HEK293 (cell line): ENCODE measurements at regions not wholly inside any gene's neighbourhood (a gene's known extent, or its start where the extent isn't known, plus 50 kb on each side); places are given as distances from the start of the nearest gene placed in this dataset.

Source experiments
- CTCF ChIA-PET: fragments of 350-600 bp; formaldehyde crosslinking; extraction: SDS; loops from one replicate; lab custom pipeline; 2021; ENCODE audit warnings: antibody characterized with exemption; lab: Yijun Ruan, JAX
- POLR2A ChIA-PET: fragments of 300-600 bp; formaldehyde crosslinking; extraction: SDS; loops from one replicate; lab custom pipeline; 2020; ENCODE audit warnings: antibody characterized with exemption, inconsistent platforms; lab: Yijun Ruan, JAX
- H3K27ac ChIP-seq: fragments of 200-500 bp; sonication (Bioruptor generic); 2 replicates; pipeline ENCODE4 v1.5.1; 2014; ENCODE audit warnings: low read depth, low read length, control low read depth, inconsistent platforms; ENCODE audit errors: extremely low read depth
- H3K36me3 ChIP-seq, 2 experiments: fragments of 200-500 bp in 1 of 2; sonication (Bioruptor generic) in 1 of 2; 1 replicate in 1 of 2; 2 replicates in 1 of 2; pipeline ENCODE4 v1.5.1; 2014 to 2017; ENCODE audit warnings: inconsistent platforms in 2 of 2, low read length in 2 of 2; ENCODE audit not compliant: control insufficient read depth in 2 of 2, insufficient read depth in 1 of 2
- H3K4me1 ChIP-seq: fragments of 200-500 bp; sonication (Bioruptor generic); 2 replicates; pipeline ENCODE4 v1.5.1; 2014; ENCODE audit warnings: mild to moderate bottlenecking, low read length, inconsistent platforms; ENCODE audit not compliant: control insufficient read depth, insufficient read depth
- H3K4me3 ChIP-seq: 2 replicates; pipeline ENCODE4 v1.5.1; 2011; ENCODE audit warnings: low read depth, mild to moderate bottlenecking, control low read depth, low read length, moderate library complexity
- H3K9me3 ChIP-seq: fragments of 200-500 bp; sonication (Bioruptor generic); 2 replicates; pipeline ENCODE4 v1.5.1; 2014; ENCODE audit warnings: low read depth, low read length, inconsistent platforms; ENCODE audit not compliant: control insufficient read depth, insufficient read depth
- BCL11B ChIP-seq: fragments of 450-650 bp; formaldehyde crosslinking; IDR thresholded peaks from 2 replicates; pipeline ENCODE4 v1.5.1; 2016; ENCODE audit warnings: low read depth, missing biosample characterization, missing genetic modification characterization
- GLI2 ChIP-seq: fragments of 450-650 bp; formaldehyde crosslinking; IDR thresholded peaks from 2 replicates; pipeline ENCODE4; 2017; ENCODE audit warnings: missing biosample characterization, missing genetic modification characterization, low read depth, borderline replicate concordance
- KLF7 ChIP-seq: fragments of 450-650 bp; formaldehyde crosslinking; IDR thresholded peaks from 2 replicates; pipeline ENCODE4 v1.5.1; 2016; ENCODE audit warnings: missing biosample characterization, missing genetic modification characterization, borderline replicate concordance
- KLF9 ChIP-seq: fragments of 450-650 bp; formaldehyde crosslinking; IDR thresholded peaks from 2 replicates; pipeline ENCODE4 v1.5.1; 2016; ENCODE audit warnings: missing biosample characterization, missing genetic modification characterization, low read depth
- PBX3 ChIP-seq: sonication (generic); formaldehyde crosslinking; IDR thresholded peaks from 2 replicates; pipeline ENCODE4 v1.8.1; 2022; ENCODE audit warnings: mild to moderate bottlenecking, moderate library complexity, missing genetic modification reagents
- REPIN1 ChIP-seq: fragments of 450-650 bp; formaldehyde crosslinking; IDR thresholded peaks from 2 replicates; pipeline ENCODE4 v1.5.1; 2017; ENCODE audit warnings: missing biosample characterization, missing genetic modification characterization, low read depth
- ZBTB7A ChIP-seq: fragments of 450-650 bp; formaldehyde crosslinking; IDR thresholded peaks from 2 replicates; pipeline ENCODE4 v1.5.1; 2016; ENCODE audit warnings: low read depth, missing biosample characterization, missing genetic modification characterization
- ZEB2 ChIP-seq: fragments of 450-650 bp; formaldehyde crosslinking; IDR thresholded peaks from 2 replicates; pipeline ENCODE4 v1.5.1; 2016; ENCODE audit warnings: missing biosample characterization, missing genetic modification characterization
- ZIC2 ChIP-seq: fragments of 450-650 bp; formaldehyde crosslinking; IDR thresholded peaks from 2 replicates; pipeline ENCODE4 v1.5.1; 2016; ENCODE audit warnings: missing biosample characterization, missing genetic modification characterization
- ZNF114 ChIP-seq: fragments of 450-650 bp; formaldehyde crosslinking; IDR thresholded peaks from 2 replicates; pipeline ENCODE4 v1.5.0; 2017; ENCODE audit warnings: missing biosample characterization, missing genetic modification characterization
- ZNF148 ChIP-seq: fragments of 450-650 bp; formaldehyde crosslinking; IDR thresholded peaks from 2 replicates; pipeline ENCODE4 v1.5.0; 2017; ENCODE audit warnings: missing biosample characterization, missing genetic modification characterization, borderline replicate concordance
- ZNF184 ChIP-seq: fragments of 450-650 bp; IDR thresholded peaks from 2 replicates; pipeline ENCODE4 v1.5.1; 2018; ENCODE audit warnings: missing biosample characterization, mild to moderate bottlenecking, missing genetic modification characterization
- ZNF416 ChIP-seq: fragments of 450-650 bp; formaldehyde crosslinking; IDR thresholded peaks from 2 replicates; pipeline ENCODE4 v1.5.1; 2016; ENCODE audit warnings: missing biosample characterization, missing genetic modification characterization
- ZNF473 ChIP-seq: fragments of 450-650 bp; formaldehyde crosslinking; IDR thresholded peaks from 2 replicates; pipeline ENCODE4 v1.5.1; 2017; ENCODE audit warnings: missing biosample characterization, missing genetic modification characterization
- ZNF501 ChIP-seq: fragments of 450-650 bp; formaldehyde crosslinking; IDR thresholded peaks from 2 replicates; pipeline ENCODE4 v1.5.1; 2016; ENCODE audit warnings: missing biosample characterization, missing genetic modification characterization
- ZNF544 ChIP-seq: fragments of 450-650 bp; formaldehyde crosslinking; IDR thresholded peaks from 2 replicates; pipeline ENCODE4 v1.5.0; 2017; ENCODE audit warnings: missing biosample characterization, missing genetic modification characterization
- ZNF600 ChIP-seq: fragments of 450-650 bp; formaldehyde crosslinking; IDR thresholded peaks from 2 replicates; pipeline ENCODE4 v1.5.1; 2016; ENCODE audit warnings: missing biosample characterization, missing genetic modification characterization
- ZNF664 ChIP-seq: fragments of 450-650 bp; formaldehyde crosslinking; IDR thresholded peaks from 2 replicates; pipeline ENCODE4 v1.5.1; 2016; ENCODE audit warnings: missing biosample characterization, missing genetic modification characterization
- ZNF677 ChIP-seq: fragments of 450-650 bp; IDR thresholded peaks from 2 replicates; pipeline ENCODE4 v1.5.0; 2018; ENCODE audit warnings: missing biosample characterization, mild to moderate bottlenecking, missing genetic modification characterization, moderate library complexity
- ZNF692 ChIP-seq: fragments of 450-650 bp; formaldehyde crosslinking; IDR thresholded peaks from 2 replicates; pipeline ENCODE4 v1.5.1; 2016; ENCODE audit warnings: missing biosample characterization, missing genetic modification characterization
- ZNF777 ChIP-seq: fragments of 450-650 bp; formaldehyde crosslinking; IDR thresholded peaks from 2 replicates; pipeline ENCODE4 v1.5.1; 2017; ENCODE audit warnings: missing biosample characterization, missing genetic modification characterization, borderline replicate concordance
- ZSCAN30 ChIP-seq: fragments of 450-650 bp; IDR thresholded peaks from 2 replicates; pipeline ENCODE4 v1.5.1; 2018; ENCODE audit warnings: missing biosample characterization, mild to moderate bottlenecking, missing genetic modification characterization, moderate library complexity

- Histone ChIP-seq H3K4me1 (no peaks in the 10 kb centered on the region), H3K9me3 (no peaks in the 10 kb centered on the region), H3K27ac (no peak overlapping the region), H3K4me3 (no peak overlapping the region), H3K36me3 (no peaks in the 10 kb centered on the region)
- TF ChIP-seq ZNF184 (tag by site-specific recombination): no peak
- no peak for TF ChIP-seq KLF7
- no peak for TF ChIP-seq REPIN1
- TF ChIP-seq ZNF416 (tag by site-specific recombination): no peak
- CTCF ChIA-PET: no interaction called here
- POLR2A ChIA-PET: no interaction called here
These were observed 383.1 kb upstream of the VSTM2A start for GRCh38 chr7:54159088-54159487.

- Histone ChIP-seq H3K4me3 (no peak overlapping the region), H3K36me3 (no peaks in the 10 kb centered on the region), H3K27ac (no peak overlapping the region), H3K4me1 (no peaks in the 10 kb centered on the region)
- POLR2A ChIA-PET: no interaction called here
- CTCF ChIA-PET: no interaction called here
- TF ChIP-seq ZNF114 (tag by site-specific recombination): no peak
- no peak for TF ChIP-seq ZNF664 (tag by site-specific recombination)
- TF ChIP-seq ZNF544: no peak
- TF ChIP-seq ZNF473 (tag by site-specific recombination): no peak
- TF ChIP-seq, all 188 proteins: peak for 0
- H3K9me3 ChIP-seq: no peaks in the 10 kb centered on the region
These were observed 380.6 kb upstream of the VSTM2A start for GRCh38 chr7:54161621-54162020.

- no peak overlapping the region for H3K4me3 ChIP-seq
- CTCF ChIA-PET: no interaction called here
- H3K4me1 ChIP-seq: no peaks in the 10 kb centered on the region
- H3K36me3 ChIP-seq: no peaks in the 10 kb centered on the region
- TF ChIP-seq KLF9 (no peak), ZNF600 (tag by site-specific recombination) (no peak), ZNF692 (tag by site-specific recombination) (no peak), ZNF148 (tag by site-specific recombination) (no peak), ZEB2 (no peak), ZNF501 (tag by site-specific recombination) (no peak), ZIC2 (tag by site-specific recombination) (no peak), PBX3 (CRISPR knock-in tag) (no peak), BCL11B (no peak), ZNF677 (no peak), GLI2 (tag by site-specific recombination) (no peak), ZBTB7A (tag by site-specific recombination) (no peak), ZNF777 (tag by site-specific recombination) (no peak), ZSCAN30 (tag by site-specific recombination) (no peak)
- no peak overlapping the region for H3K27ac ChIP-seq
- H3K9me3 ChIP-seq: no peaks in the 10 kb centered on the region
- POLR2A ChIA-PET: no interaction called here
These were observed 375.8 kb upstream of the VSTM2A start for GRCh38 chr7:54166419-54166818.
